Uterus (tissue), 2 donors: ENCODE measurements at regions not wholly inside any gene's neighbourhood (a gene's known extent, or its start where the extent isn't known, plus 50 kb on each side); places are given as distances from the start of the nearest gene placed in this dataset.
"Not testable (repeated sequence)": the region's sequence is repeated elsewhere in the genome, so short reads cannot be mapped to it uniquely, and the experiment has no call there.

Source experiments
- CTCF ChIP-seq, 4 experiments: fragments of 200-600 bp in 2 of 4; fragments of 450-650 bp in 2 of 4; sonication (generic) in 2 of 4; IDR thresholded peaks; one replicate each; pipeline ENCODE4 v1.5.1; 2016 to 2019; ENCODE audit warnings: antibody characterized with exemption in 4 of 4, mild to moderate bottlenecking in 2 of 4, moderate library complexity in 1 of 4
- POLR2A ChIP-seq, 2 donors: fragments of 450-650 bp; IDR thresholded peaks; one replicate each; pipeline ENCODE4 v1.6.1; 2016; ENCODE audit warnings: antibody characterized with exemption in 2 of 2, mild to moderate bottlenecking in 1 of 2, moderate library complexity in 1 of 2

DNA sequence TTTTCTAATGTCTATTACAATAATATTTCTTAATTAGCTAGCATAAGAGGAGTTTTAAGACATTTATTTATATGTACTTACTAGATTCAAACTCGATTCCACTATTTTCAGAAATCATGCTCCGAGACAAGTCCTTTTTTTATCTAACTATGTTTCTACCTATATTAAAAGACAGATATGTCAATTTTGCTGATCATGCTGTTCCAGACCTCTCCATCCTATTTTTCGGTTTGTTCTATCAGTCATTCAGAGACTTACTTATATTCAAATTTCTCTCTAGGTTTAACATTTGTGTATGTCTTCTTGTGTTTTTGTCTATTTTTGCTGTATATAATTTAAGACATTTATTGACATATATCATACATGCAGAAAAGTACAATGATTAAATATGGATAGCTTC, 635.5 kb downstream of the ZNF716 start:
- TF ChIP-seq POLR2A, CTCF (IDR thresholded peaks at IDR 0.05): not testable (repeated sequence)
